Mammary epithelial cell (primary cell): ENCODE measurements at regions not wholly inside any gene's neighbourhood (a gene's known extent, or its start where the extent isn't known, plus 50 kb on each side); places are given as distances from the start of the nearest gene placed in this dataset.

Source experiments
- EZH2 ChIP-seq: IDR thresholded peaks from 2 replicates; pipeline ENCODE4 v1.6.1; 2012; ENCODE audit warnings: low read length, inconsistent platforms, borderline replicate concordance
- TF ChIP-seq, protein P1 (sequence below), 2 donors: IDR thresholded peaks in 1 of 2; conservative IDR thresholded peaks in 1 of 2; 2 replicates each; pipeline ENCODE4 v1.5.1; 2011 to 2012; ENCODE audit warnings: inconsistent platforms in 2 of 2, low read length in 2 of 2, mild to moderate bottlenecking in 2 of 2, control low read depth in 1 of 2, low read depth in 1 of 2; ENCODE audit not compliant: insufficient read depth in 1 of 2; ENCODE audit errors: extremely low read depth in 1 of 2

DNA sequence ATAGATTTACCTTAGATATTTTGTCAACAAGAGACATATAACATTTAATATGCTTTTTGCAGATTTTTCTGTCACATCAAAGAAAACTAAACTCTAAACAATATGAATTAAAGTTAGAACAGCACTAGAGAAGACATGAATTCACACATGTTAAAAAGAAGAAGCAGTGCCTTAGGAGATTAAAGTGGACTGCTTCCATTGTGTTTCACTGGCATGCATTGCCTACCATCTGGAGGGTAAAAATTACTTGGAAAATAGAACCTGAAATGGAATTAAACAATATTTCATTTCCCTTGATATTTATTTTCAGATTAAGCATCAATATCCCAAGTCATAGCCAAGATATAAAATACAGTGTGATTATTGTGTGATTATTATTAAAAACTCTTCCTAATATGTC is 319.4 kb upstream of the CDH18 start:
- TF ChIP-seq, protein P1, sequence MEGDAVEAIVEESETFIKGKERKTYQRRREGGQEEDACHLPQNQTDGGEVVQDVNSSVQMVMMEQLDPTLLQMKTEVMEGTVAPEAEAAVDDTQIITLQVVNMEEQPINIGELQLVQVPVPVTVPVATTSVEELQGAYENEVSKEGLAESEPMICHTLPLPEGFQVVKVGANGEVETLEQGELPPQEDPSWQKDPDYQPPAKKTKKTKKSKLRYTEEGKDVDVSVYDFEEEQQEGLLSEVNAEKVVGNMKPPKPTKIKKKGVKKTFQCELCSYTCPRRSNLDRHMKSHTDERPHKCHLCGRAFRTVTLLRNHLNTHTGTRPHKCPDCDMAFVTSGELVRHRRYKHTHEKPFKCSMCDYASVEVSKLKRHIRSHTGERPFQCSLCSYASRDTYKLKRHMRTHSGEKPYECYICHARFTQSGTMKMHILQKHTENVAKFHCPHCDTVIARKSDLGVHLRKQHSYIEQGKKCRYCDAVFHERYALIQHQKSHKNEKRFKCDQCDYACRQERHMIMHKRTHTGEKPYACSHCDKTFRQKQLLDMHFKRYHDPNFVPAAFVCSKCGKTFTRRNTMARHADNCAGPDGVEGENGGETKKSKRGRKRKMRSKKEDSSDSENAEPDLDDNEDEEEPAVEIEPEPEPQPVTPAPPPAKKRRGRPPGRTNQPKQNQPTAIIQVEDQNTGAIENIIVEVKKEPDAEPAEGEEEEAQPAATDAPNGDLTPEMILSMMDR (conservative IDR thresholded peaks at IDR 0.05 in 1 of 2, IDR thresholded peaks at IDR 0.05 in 1 of 2; ENCODE audit: extremely low read depth in 1 of 2, insufficient read depth in 1 of 2, low read depth in 1 of 2, low read length in 2 of 2): no peak
- TF ChIP-seq EZH2: no peak
